Nephron (organoid): ENCODE measurements at regions not wholly inside any gene's neighbourhood (a gene's known extent, or its start where the extent isn't known, plus 50 kb on each side); places are given as distances from the start of the nearest gene placed in this dataset.

ENCODE experiments used
- H3K27ac Mint-ChIP-seq, 3 experiments: 2 replicates each; pipeline ENCODE4 v1.8.0; 2020; ENCODE audit warnings: mixed read lengths in 3 of 3, mild to moderate bottlenecking in 2 of 3, moderate library complexity in 1 of 3
- H3K27me3 Mint-ChIP-seq: 2 replicates; pipeline ENCODE4 v1.8.0; 2021; ENCODE audit warnings: low read depth, mild to moderate bottlenecking, moderate library complexity, mixed read lengths
- H3K36me3 Mint-ChIP-seq: 2 replicates; pipeline ENCODE4 v1.8.0; 2020; ENCODE audit warnings: low read depth, mixed read lengths
- H3K4me1 Mint-ChIP-seq: 2 replicates; pipeline ENCODE4 v1.8.0; 2020; ENCODE audit warnings: mixed read lengths
- H3K4me3 Mint-ChIP-seq, 3 experiments: 2 replicates each; pipeline ENCODE4 v1.8.0; 2020; ENCODE audit warnings: mild to moderate bottlenecking in 3 of 3, mixed read lengths in 3 of 3, moderate library complexity in 2 of 3
- H3K9me3 Mint-ChIP-seq: 2 replicates; pipeline ENCODE4 v1.8.0; 2020; ENCODE audit warnings: mixed read lengths
- CTCF ChIP-seq, 3 experiments: fragments of 200-600 bp; sonication (generic); IDR thresholded peaks; one replicate each; pipeline ENCODE4 v1.5.0; 2021; ENCODE audit warnings: antibody characterized with exemption in 3 of 3; ENCODE audit not compliant: unreplicated experiment in 3 of 3

- Mint-ChIP-seq H3K36me3 (no peaks in the 10 kb centered on the region), H3K27me3 (no peaks in the 10 kb centered on the region), H3K27ac (no peak overlapping the region), H3K9me3 (no peaks in the 10 kb centered on the region), H3K4me1 (no peaks in the 10 kb centered on the region), H3K4me3 (no peak overlapping the region)
- no peak for TF ChIP-seq CTCF (IDR thresholded peaks at IDR 0.05; ENCODE audit: unreplicated experiment in 3 of 3)
These were observed 1788.1 kb downstream of the BRINP3 start for GRCh38 chr1:188689542-188689941.

- no peaks in the 10 kb centered on the region for H3K4me1 Mint-ChIP-seq
- no peaks in the 10 kb centered on the region for H3K36me3 Mint-ChIP-seq
- TF ChIP-seq CTCF (IDR thresholded peaks at IDR 0.05; ENCODE audit: unreplicated experiment in 3 of 3), result no peak
- no peak overlapping the region for H3K27ac Mint-ChIP-seq
- H3K9me3 Mint-ChIP-seq, result peaks cover 8% of the 10 kb centered on the region
- no peaks in the 10 kb centered on the region for H3K27me3 Mint-ChIP-seq
- H3K4me3 Mint-ChIP-seq, result no peak overlapping the region
These were observed 1777.5 kb downstream of the BRINP3 start for GRCh38 chr1:188700116-188700515.

DNA sequence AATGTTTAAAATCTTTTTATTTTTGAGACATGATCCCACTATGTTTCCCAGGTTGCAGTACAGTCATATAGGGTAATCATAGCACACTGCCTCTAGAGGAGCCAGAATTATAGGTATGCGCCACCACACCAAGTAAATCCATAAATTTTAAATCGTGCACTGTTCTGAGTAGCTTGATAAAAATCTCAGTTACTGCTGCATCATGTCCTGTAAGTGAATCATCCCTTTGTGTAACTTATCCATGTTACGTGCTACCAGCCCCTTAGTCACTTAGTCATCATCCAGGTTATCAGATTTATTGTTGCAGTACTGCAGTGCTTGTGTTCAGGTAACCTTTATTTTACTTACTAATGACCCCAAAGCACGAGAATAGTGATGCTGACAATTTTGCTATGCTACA lies 1770.9 kb downstream of the BRINP3 start:
- Mint-ChIP-seq H3K4me3 (no peak overlapping the region), H3K36me3 (no peaks in the 10 kb centered on the region), H3K27me3 (no peaks in the 10 kb centered on the region), H3K27ac (no peak overlapping the region), H3K9me3 (peaks cover 3% of the 10 kb centered on the region), H3K4me1 (peaks cover 6% of the 10 kb centered on the region)
- TF ChIP-seq CTCF (IDR thresholded peaks at IDR 0.05; ENCODE audit: unreplicated experiment in 3 of 3), result no peak

GRCh38 chr1:188708795-188709535 lies 1768.7 kb downstream of the BRINP3 start:
- Mint-ChIP-seq H3K9me3 (no peaks in the 10 kb centered on the region), H3K27me3 (no peaks in the 10 kb centered on the region), H3K4me1 (peaks cover 6% of the 10 kb centered on the region), H3K4me3 (no peak overlapping the region), H3K27ac (no peak overlapping the region), H3K36me3 (no peaks in the 10 kb centered on the region)
- no peak for TF ChIP-seq CTCF (IDR thresholded peaks at IDR 0.05; ENCODE audit: unreplicated experiment in 3 of 3)

DNA sequence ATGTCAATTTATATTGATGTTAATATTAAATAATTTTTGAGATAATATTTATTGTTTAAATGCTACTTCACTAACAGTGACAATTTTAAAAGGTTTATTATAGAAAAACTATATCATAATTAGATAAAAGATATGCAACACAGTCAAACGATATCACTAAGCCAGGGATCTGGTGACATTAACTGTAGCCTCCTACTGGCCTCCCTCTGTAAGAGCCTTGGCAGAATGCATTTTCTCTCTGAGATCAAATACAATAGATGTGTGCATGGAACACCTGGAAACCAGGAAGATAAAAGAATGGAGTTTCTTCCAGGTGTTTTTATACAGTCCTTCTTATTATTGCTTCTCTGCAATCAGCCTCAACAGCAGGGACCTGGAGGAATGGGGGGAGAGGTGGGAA lies 1762.1 kb downstream of the BRINP3 start:
- peak in 1 of 3 experiments; percentile 9 for TF ChIP-seq CTCF (IDR thresholded peaks at IDR 0.05; ENCODE audit: unreplicated experiment in 3 of 3)
- Mint-ChIP-seq H3K27me3 (no peaks in the 10 kb centered on the region), H3K4me3 (no peak overlapping the region), H3K9me3 (no peaks in the 10 kb centered on the region), H3K27ac (no peak overlapping the region), H3K36me3 (no peaks in the 10 kb centered on the region), H3K4me1 (no peaks in the 10 kb centered on the region)

DNA sequence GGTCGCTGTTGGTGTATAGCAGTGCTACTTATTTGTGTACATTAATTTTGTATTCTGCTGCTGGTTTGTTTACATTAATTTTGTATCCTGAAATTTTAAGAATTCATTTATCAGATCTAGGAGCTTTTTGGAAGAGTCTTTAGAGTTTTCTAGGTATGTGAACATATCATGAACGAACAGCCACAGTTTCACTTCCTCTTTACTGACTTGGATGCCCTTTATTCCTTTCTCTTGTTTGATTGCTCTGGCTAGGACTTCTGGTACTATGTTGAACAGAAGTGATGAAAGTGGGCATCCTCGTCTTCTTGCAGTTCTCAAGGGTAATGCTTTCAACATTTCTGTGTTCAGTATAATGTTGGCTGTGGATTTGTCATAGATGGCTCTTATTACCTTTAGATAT lies 1757.9 kb downstream of the BRINP3 start:
- H3K27ac Mint-ChIP-seq, result no peak overlapping the region
- H3K4me1 Mint-ChIP-seq, result no peaks in the 10 kb centered on the region
- H3K27me3 Mint-ChIP-seq, result no peaks in the 10 kb centered on the region
- no peak for TF ChIP-seq CTCF (IDR thresholded peaks at IDR 0.05; ENCODE audit: unreplicated experiment in 3 of 3)
- no peaks in the 10 kb centered on the region for H3K36me3 Mint-ChIP-seq
- no peaks in the 10 kb centered on the region for H3K9me3 Mint-ChIP-seq
- no peak overlapping the region for H3K4me3 Mint-ChIP-seq
